ENCODE measurements at regions not wholly inside any gene's neighbourhood (a gene's known extent, or its start where the extent isn't known, plus 50 kb on each side); places are given as distances from the start of the nearest gene placed in this dataset.

- no peak for DNase-seq (ENCODE audit: low spot score)
Measured at GRCh38 chr10:6980353-6980752, 400.3 kb upstream of the PRKCQ start.

DNA sequence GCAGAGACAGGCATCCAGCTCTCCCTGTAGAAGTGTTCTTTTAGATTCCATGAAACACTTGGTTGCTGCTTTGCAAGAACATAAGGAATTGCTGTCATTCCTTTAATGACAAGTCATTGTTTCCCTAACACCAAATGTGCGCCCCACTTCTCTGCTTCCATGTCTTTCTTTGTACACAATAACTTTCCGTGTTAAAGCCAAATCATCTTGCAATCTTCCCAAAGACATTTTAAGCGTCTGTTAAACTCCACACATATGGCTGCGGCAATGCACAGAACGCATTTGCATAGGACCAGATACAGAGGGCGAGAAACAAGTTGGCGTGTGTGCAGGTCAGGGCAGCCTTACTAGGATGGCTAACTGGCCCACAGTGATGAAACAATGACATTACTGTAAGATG is 399.3 kb upstream of the PRKCQ start:
- DNase-seq (ENCODE audit: low spot score) = no peak

DNA sequence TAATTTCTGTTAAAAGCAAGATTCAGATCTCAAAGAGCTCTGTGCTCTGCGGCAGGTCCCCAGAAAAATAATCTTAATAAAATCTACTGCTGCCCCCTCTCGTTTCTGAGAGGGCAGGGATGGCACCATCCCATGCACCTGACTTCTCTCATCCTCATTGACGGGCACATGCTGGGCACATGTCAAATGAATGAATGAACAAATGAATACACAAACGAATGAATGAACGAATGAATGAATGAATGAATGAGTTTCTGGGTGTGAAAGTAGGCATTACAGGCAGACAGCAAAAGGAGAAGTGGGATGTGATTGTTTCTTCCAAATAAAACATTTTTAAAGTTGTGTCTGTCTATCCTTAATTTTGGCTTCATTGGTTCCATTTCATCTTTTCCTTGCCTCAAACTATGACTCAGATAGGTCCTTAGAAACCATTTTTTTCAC is 398.1 kb upstream of the PRKCQ start:
- DNase-seq (ENCODE audit: low spot score) = no peak

DNA sequence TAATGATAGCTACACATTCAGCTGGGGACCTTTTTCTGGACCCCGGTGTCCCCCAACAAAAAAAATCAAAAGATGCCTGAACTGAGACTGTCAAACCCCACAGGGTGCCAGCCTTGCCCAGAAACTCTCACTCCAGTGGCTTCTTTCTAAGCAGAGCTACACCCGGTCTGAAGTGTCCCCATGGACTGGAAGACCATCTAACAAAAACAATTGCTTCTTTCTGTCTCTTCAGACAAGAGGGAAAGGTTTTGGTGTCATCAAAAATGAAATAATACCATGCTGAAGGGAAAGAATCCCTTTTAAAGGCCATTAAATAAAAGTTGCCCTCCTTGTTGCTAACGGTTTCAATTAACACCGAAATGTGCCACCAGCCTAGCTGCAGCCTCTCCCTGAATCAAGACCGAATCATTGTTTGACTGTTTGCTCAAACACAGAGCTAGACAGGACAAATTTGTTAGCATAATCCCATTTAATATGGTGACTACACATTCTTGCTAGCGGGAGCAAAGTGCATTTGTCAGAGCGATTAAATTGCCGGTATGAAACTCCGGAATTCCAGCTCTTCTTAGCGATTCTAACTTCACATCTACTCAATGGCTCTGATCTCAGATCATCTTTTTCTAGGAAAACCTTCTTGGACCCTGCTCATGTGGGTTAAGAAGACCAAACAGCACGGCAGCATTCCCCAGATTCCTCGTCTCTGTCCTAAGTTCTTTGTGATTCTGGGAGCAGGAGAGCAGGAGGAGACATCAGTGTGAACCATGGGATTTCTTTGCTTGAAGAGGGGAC is 397.5 kb upstream of the PRKCQ start:
- DNase-seq (ENCODE audit: low spot score) = no peak

GRCh38 chr10:6973899-6974298 is 393.8 kb upstream of the PRKCQ start:
- DNase-seq (ENCODE audit: low spot score) = no peak

GRCh38 chr10:6972226-6972625 is 392.1 kb upstream of the PRKCQ start:
- DNase-seq (ENCODE audit: low spot score) = no peak

GRCh38 chr10:6969659-6970058 is 389.6 kb upstream of the PRKCQ start:
- no peak for DNase-seq (ENCODE audit: low spot score)

GRCh38 chr10:6964543-6964942 is 384.5 kb upstream of the PRKCQ start:
- no peak for DNase-seq (ENCODE audit: low spot score)

- no peak for DNase-seq (ENCODE audit: low spot score)
Measured at GRCh38 chr10:6962576-6962975, 382.5 kb upstream of the PRKCQ start.

- no peak for DNase-seq (ENCODE audit: low spot score)
Measured at GRCh38 chr10:6958711-6959110, 378.6 kb upstream of the PRKCQ start.

GRCh38 chr10:6958254-6958653 is 378.2 kb upstream of the PRKCQ start:
- DNase-seq (ENCODE audit: low spot score) = no peak

GRCh38 chr10:6957851-6958250 is 377.8 kb upstream of the PRKCQ start:
- DNase-seq (ENCODE audit: low spot score) = no peak

GRCh38 chr10:6956562-6956961 is 376.5 kb upstream of the PRKCQ start:
- DNase-seq (ENCODE audit: low spot score) = no peak

- no peak for DNase-seq (ENCODE audit: low spot score)
Measured at GRCh38 chr10:6953271-6953801, 373.3 kb upstream of the PRKCQ start.

DNA sequence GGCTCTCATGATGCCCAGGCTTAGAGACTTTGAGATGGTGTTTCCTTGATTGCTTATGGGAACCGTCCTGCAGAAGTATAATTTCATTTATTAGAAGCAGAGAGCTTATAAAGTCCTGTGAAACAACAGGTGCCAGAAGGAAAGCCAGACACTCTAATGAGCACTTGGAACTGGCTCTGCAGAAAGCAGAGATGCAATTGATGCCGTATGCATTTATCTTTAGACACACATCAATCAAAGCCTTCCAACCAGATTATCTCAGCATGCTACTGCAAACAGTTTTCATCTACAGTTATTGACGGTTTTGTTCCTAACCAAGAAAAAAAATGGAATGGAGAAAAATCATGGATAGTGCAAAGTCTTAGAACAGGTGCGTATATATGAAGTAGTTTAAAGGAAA is 371.7 kb upstream of the PRKCQ start:
- DNase-seq (ENCODE audit: low spot score) = no peak

GRCh38 chr10:6950133-6950532 is 370.1 kb upstream of the PRKCQ start:
- no peak for DNase-seq (ENCODE audit: low spot score)

GRCh38 chr10:6944436-6944835 is 364.4 kb upstream of the PRKCQ start:
- DNase-seq (ENCODE audit: low spot score) = no peak

DNA sequence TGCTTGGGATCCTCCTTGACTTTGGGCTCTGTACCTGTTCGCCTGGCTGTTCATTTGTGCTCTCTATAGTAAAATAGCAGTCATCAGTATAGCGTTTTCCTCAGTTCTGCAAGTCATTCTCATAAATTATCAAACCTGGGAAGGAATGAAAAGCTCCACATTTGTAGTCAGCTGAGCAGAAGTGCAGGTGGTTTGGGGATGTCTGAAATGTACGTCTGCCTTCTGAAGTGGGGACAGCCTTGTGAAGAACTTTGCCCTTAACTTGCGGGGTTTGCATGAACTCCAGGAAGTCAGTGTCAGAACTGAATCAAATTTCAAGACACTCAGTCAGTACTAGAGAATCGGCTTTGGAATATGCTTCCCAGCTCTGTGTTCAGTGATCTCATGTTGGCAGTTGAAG is 358.3 kb upstream of the PRKCQ start:
- DNase-seq (ENCODE audit: low spot score) = no peak

DNA sequence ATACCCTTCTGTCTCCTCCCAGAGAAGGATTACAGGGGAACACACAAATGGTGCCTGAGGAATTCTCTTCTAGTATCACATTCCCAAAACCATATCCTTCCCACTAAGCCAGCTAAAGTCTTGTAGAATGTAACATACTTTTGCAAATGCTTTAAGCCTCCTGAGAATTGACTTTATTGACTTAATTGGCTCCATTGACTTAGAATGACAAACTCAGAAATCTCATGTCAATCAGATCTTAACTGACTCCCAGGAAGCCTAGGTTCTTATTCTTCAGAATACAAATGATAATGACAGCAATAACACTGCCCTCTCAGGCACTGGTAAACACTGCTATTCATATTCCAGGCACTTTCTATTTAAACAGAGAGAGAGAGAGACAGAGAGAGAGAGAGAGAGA is 356.9 kb upstream of the PRKCQ start:
- no peak for DNase-seq (ENCODE audit: low spot score)

DNA sequence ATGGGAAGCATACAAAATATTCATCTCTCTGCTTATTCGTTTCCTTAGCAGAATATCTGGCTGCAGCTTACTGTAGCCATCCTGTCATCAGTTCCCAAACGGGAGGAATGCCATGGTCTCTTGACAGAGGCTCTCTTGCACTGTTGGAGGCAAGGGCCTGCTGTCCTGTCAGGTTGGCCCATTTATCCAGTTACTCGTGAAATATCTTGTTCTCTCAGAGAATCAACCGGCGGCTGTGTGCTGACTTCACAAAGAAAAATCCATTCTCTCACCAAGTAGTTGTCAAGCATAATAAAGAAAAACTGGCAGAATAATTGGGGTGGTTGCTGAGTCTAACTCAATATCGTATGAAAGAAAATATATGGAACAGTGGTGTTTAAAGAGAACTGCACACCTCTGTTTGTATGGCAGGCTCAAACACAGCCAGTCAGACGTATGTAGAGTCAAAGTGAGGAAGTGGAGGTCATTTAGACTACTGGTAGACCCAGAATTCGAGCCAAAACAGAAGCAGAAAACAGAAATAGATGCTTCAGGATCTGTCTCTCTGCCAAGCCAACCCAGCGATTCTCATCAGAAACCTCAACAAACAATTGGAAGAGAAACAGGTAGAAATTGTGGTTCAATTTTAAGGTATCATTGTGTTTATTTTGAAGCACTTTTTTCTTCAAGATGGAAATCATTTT is 349.2 kb upstream of the PRKCQ start:
- DNase-seq (ENCODE audit: low spot score) = no peak

DNA sequence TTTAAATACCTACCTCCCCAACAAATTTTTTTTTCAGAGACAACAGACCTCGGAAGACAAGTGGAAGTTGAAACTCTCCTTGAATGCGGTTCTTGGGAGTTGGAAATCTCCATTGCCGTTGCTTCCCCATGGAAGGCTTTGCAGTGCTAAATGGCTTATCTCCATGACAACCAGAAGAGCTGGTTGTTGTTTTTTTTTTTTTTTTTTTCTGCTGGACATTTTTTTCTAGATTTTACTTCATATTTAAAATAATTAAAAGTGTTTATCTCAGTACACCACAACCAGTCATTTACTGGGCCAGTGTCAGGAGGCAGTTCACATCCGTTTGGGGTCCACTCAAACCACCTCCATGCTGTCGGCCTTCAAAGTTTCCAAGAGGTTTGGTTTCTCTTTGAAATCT is 348.5 kb upstream of the PRKCQ start:
- no peak for DNase-seq (ENCODE audit: low spot score)

DNA sequence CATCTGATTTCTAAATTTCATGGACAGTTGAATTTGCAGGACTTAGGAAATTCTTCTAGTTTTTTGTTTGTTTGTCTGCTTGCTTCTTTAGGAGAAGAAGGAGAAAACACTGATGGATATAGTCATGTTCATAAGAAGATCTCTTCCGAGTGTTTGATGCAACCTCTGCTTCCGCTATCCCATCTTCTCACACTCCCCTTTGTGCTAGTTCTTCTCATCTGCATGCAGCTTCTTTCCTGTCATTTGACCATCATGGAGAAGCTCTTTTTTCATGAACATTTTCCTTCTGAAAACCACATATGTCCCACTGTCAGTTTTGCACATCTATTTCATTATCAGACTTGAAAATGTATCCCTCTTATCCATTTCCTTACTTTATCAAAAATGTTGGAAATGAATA is 346.9 kb upstream of the PRKCQ start:
- no peak for DNase-seq (ENCODE audit: low spot score)

DNA sequence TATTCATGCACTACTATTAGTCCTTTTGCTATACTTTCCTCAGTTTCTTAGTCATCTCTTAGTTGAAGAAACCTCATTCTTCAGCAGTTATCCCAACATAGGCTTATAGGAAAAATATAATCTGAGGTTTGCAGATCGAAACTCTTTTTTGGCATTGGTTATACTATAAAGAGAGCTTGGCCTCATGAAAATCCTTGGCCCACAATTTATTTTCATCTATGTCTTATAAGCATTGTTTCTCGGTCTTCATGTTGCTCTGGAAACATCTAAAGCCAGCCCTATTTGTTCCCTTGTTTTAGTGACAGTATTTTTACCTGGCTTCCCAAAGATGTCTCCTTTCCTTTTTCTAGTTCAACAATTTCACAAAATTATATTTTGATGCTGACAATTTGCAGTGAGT is 345.1 kb upstream of the PRKCQ start:
- no peak for DNase-seq (ENCODE audit: low spot score)

DNA sequence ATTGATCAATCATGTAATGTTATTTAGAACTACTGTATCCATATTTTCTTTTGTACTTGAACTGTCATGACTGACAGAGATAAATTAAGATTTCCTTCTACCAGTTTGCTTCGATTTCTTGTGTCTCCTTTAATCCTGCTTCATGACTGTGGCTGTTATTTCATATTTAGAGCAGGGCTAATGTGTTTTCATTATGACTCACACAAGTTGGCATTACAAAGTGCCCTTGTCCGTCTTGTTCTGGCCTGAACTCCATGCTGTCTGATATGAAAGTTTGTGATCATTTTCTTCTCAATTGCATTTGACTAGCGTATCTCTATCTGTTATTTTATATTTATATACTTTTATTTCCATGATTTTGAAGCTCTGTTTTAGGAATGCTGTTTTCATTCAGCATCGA is 344.1 kb upstream of the PRKCQ start:
- peak; percentile 46 for DNase-seq (ENCODE audit: low spot score)
